GM12874 (cell line): ENCODE measurements at regions not wholly inside any gene's neighbourhood (a gene's known extent, or its start where the extent isn't known, plus 50 kb on each side); places are given as distances from the start of the nearest gene placed in this dataset.

Experiments
- TF ChIP-seq, protein P1 (sequence below): IDR thresholded peaks from 2 replicates; pipeline ENCODE4 v1.5.1; 2011; ENCODE audit warnings: low read depth, mild to moderate bottlenecking, control low read depth, low read length, moderate library complexity; ENCODE audit not compliant: insufficient read depth

DNA sequence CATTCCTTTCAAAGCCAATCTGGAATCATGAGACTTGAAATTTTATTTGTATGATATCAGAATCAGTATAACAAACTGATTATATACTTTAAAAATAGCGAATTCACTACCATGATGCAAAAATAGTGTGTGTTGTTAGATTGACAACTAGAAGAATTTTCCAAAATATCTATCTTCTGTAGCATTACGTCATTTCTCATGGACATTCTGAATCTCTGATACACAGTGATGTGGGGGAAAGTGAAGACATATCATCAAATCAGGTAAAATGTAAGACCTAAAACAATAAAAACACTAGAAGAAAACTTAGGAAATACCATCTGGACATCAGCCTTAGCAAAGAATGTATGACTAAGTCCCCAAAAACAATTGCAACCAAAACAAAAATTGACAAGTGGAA lies 1292.0 kb upstream of the PCDH9 start:
- TF ChIP-seq, protein P1, sequence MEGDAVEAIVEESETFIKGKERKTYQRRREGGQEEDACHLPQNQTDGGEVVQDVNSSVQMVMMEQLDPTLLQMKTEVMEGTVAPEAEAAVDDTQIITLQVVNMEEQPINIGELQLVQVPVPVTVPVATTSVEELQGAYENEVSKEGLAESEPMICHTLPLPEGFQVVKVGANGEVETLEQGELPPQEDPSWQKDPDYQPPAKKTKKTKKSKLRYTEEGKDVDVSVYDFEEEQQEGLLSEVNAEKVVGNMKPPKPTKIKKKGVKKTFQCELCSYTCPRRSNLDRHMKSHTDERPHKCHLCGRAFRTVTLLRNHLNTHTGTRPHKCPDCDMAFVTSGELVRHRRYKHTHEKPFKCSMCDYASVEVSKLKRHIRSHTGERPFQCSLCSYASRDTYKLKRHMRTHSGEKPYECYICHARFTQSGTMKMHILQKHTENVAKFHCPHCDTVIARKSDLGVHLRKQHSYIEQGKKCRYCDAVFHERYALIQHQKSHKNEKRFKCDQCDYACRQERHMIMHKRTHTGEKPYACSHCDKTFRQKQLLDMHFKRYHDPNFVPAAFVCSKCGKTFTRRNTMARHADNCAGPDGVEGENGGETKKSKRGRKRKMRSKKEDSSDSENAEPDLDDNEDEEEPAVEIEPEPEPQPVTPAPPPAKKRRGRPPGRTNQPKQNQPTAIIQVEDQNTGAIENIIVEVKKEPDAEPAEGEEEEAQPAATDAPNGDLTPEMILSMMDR, result no peak

DNA sequence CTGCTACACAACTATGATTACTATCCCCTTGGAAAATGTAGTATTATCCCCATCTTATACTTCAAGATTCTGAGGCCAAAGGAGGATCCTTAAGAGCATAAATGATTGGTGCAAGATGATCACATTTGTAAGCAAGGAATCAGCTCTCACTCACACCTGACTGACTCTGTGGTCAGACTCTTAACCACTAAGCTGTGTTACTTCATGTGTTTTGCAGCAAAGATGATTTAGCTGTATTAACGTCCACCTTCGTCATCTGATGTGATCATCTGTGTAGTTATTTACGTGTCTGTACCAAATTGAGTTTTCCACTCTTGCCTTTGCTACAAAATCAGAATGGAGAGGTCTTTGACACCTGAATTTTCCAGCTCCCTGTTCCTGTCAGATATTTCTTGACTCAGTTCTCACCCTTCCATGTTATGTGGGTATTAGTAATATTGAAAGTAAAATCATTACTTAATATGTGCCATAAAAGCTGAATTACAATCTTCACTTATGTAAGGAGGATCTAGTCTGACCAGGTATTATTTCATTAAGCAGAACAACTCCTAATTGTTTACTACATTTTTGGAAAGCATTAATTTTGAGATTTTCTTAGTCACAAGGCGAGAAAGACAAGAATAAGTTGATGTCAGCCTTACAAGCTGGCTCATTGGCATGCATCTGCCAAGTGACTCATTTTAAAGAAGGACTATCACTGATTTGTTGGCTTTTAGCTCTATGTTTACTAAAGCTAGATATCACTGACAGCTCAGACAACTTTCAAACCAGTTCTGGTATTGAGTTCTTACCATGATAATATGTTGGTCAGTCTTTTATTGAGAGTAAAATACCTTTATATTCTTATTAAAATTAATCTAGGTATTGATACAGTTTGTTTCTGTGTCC lies 1279.8 kb upstream of the PCDH9 start:
- TF ChIP-seq, protein P1, result no peak

DNA sequence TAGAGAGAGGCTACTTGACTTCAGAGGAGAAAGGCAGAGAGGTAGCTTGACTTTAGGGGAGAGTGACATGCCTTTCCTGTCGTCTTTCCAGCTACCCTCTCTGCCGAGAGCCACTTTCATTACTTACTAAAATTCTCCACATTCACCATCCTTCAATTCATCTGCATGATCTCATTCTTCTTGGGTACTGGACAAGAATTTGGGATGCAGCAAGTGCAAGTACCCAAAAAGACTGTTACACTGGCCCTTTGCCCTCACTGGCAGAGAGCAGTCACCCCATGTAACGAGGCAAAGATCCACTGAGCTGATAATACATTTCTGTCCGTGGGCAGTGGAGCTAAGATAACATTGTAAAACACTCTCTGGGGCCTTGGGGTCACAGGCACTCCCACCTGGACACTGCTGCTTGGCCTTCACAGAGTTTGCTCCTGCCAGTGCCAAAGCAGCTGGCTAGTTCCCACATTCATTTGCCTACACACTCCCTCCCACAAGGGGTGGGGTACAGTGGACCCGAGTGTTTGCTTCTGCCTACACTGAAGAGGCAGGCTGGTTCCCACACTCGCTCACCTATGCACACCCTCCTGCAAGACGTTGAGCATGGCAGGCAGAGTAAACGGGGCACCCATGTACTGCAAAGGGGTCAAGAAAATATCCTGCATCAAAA lies 1276.9 kb upstream of the PCDH9 start:
- TF ChIP-seq, protein P1, result no peak

DNA sequence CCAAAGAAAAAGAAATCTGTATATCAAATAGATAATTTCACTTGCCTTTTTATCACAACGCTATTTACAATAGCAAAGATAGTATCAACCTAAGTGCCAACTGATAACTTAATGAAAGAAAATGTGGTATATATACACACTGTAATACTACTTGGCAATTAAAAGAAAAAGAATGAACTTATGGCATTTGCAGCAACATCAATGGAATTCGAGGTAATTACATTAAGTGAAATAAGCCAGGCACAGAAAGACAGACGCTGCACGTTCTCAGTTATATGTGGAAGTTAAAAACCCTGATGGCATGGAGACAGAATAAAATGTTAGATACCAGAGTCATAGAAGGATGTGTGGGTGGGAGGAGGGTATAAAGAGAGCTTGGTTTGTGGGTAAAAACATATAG lies 1260.5 kb upstream of the PCDH9 start:
- TF ChIP-seq, protein P1, result no peak

DNA sequence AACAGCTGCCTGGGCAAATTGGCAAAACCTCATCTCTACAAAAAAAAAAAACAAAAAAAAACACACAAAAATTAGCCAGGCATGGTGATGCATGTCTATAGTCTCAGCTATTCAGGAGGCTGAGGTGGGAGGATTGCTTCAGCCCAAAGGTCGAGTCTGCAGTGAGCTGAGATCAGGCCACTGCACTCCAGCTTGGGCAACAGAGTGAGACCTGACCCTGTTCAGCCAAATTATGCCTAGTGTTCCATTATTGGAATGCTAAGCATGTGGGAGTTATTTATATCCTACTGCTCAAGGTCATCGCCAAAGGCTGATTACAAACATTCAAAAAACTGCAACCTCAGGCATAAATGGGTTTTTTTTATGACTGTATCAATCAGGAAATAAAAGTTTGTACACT lies 1251.0 kb upstream of the PCDH9 start:
- TF ChIP-seq, protein P1, result no peak

DNA sequence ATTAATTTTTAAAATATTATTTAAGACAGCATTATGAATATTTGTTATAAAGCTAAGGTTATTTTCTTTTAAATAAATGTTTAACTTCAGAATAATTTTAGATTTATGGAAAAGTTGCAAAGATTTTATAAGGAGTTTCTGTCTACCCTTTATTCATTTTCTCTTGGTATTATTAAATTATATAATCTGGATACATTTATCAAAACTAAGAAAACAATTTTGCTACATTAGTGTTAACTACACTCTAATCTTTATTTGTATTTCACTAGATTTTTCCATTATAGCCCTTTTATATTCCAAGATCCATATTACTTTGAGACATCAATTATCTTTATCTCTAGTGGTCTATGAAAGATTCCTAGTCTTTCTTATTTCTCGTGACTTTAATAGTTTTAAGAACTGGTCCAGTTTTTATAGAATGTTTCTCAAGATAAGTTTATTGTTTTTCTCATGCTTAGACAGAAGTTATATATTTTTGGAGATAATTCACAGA lies 1243.7 kb upstream of the PCDH9 start:
- TF ChIP-seq, protein P1, result no peak

DNA sequence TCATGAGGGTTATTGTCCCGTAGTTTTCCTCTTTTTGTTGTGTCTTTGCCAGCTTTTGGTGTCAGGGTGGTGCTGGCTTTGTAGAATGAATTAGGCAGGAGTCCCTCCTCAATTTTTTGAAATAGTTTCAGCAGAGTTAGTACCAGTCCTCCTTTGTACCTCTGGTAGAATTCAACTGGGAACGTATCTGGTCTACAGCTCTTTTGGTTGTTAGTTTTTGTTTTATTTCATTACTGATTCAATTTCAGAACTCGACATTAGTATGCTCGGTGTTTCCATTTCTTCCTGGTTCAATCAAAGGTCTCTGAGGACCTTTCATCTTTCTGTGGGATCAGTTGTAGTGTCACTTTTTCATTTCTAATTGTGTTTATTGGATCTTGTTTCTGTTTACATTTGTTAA lies 1237.0 kb upstream of the PCDH9 start:
- TF ChIP-seq, protein P1, result no peak
